Lower lobe of right lung (tissue), 2 donors: ENCODE measurements at regions not wholly inside any gene's neighbourhood (a gene's known extent, or its start where the extent isn't known, plus 50 kb on each side); places are given as distances from the start of the nearest gene placed in this dataset.
"Not testable (repeated sequence)": the region's sequence is repeated elsewhere in the genome, so short reads cannot be mapped to it uniquely, and the experiment has no call there.

Source experiments
- ATAC-seq, 2 donors: fragments of 200-7000 bp; cut with Tn5 transposase; one replicate each; pipeline ENCODE4 v1.9.1; 2020 to 2022; ENCODE audit warnings: mild to moderate bottlenecking in 2 of 2, moderate library complexity in 2 of 2
- DNase-seq: peaks from one replicate; pipeline ENCODE4 v3.0.0-alpha.2; 2020
- H3K27ac ChIP-seq: fragments of 200-600 bp; one replicate; pipeline ENCODE4 v1.8.0; 2022
- H3K27me3 ChIP-seq: fragments of 200-600 bp; one replicate; pipeline ENCODE4 v1.8.0; 2022; ENCODE audit warnings: low read depth
- H3K36me3 ChIP-seq: fragments of 200-600 bp; one replicate; pipeline ENCODE4 v1.8.0; 2022; ENCODE audit warnings: mild to moderate bottlenecking
- H3K4me1 ChIP-seq: fragments of 200-600 bp; one replicate; pipeline ENCODE4 v1.8.0; 2022
- H3K4me3 ChIP-seq: fragments of 200-600 bp; one replicate; pipeline ENCODE4 v1.8.0; 2022; ENCODE audit warnings: mild to moderate bottlenecking
- H3K9me3 ChIP-seq: fragments of 200-600 bp; one replicate; pipeline ENCODE4 v1.8.0; 2022
- CTCF ChIP-seq: fragments of 200-600 bp; IDR thresholded peaks from one replicate; pipeline ENCODE4 v1.8.0; 2022; ENCODE audit warnings: antibody characterized with exemption, mild to moderate bottlenecking
- intact Hi-C: fragments of 100-400 bp; cut with DNase I; formaldehyde crosslinking; loops from one replicate; pipeline ENCODE4 v1.11.0; 2022
- donor health status: DM: no; HTN: yes; CAD: no; lungs with severe emphysema.

GRCh38 chr4:159024828-159025227 is 78.1 kb upstream of the RAPGEF2 start:
- no peaks in the 10 kb centered on the region for H3K9me3 ChIP-seq
- no peak overlapping the region for H3K4me3 ChIP-seq
- H3K27me3 ChIP-seq = no peaks in the 10 kb centered on the region
- no peak for TF ChIP-seq CTCF
- DNase-seq (no peak), ATAC-seq (no peak)
- no peaks in the 10 kb centered on the region for H3K36me3 ChIP-seq
- intact Hi-C loops = no loop called here
- H3K4me1 ChIP-seq = peaks cover 5% of the 10 kb centered on the region
- no peak overlapping the region for H3K27ac ChIP-seq

GRCh38 chr4:159026329-159026728 is 76.5 kb upstream of the RAPGEF2 start:
- H3K27me3 ChIP-seq = no peaks in the 10 kb centered on the region
- no peaks in the 10 kb centered on the region for H3K36me3 ChIP-seq
- H3K4me3 ChIP-seq = no peak overlapping the region
- H3K4me1 ChIP-seq = peaks cover 5% of the 10 kb centered on the region
- no peak for ATAC-seq
- TF ChIP-seq CTCF = no peak
- intact Hi-C loops = no loop called here
- H3K27ac ChIP-seq = no peak overlapping the region
- no peaks in the 10 kb centered on the region for H3K9me3 ChIP-seq
- DNase-seq = no peak

- ATAC-seq = no peak
- TF ChIP-seq CTCF = no peak
- Histone ChIP-seq H3K27ac (no peak overlapping the region), H3K27me3 (no peaks in the 10 kb centered on the region), H3K36me3 (no peaks in the 10 kb centered on the region), H3K4me3 (no peak overlapping the region), H3K4me1 (peaks cover 5% of the 10 kb centered on the region), H3K9me3 (no peaks in the 10 kb centered on the region)
- intact Hi-C loops = no loop called here
- DNase-seq = no peak
Observed at GRCh38 chr4:159027535-159027934, 75.3 kb upstream of the RAPGEF2 start.

- H3K4me1 ChIP-seq = peaks cover 5% of the 10 kb centered on the region
- no peak for DNase-seq
- H3K27me3 ChIP-seq = no peaks in the 10 kb centered on the region
- ATAC-seq = no peak
- TF ChIP-seq CTCF = no peak
- H3K4me3 ChIP-seq = no peak overlapping the region
- intact Hi-C loops = no loop called here
- H3K27ac ChIP-seq = no peak overlapping the region
- H3K36me3 ChIP-seq = no peaks in the 10 kb centered on the region
- H3K9me3 ChIP-seq = no peaks in the 10 kb centered on the region
Observed at GRCh38 chr4:159029481-159029880, 73.4 kb upstream of the RAPGEF2 start.

GRCh38 chr4:159030297-159030696 is 72.6 kb upstream of the RAPGEF2 start:
- H3K27ac ChIP-seq, DNase-seq, H3K4me3 ChIP-seq, H3K27me3 ChIP-seq, intact Hi-C loops, H3K36me3 ChIP-seq, H3K4me1 ChIP-seq, ATAC-seq, H3K9me3 ChIP-seq: not testable (repeated sequence)

GRCh38 chr4:159035570-159035969 is 67.3 kb upstream of the RAPGEF2 start:
- no peaks in the 10 kb centered on the region for H3K9me3 ChIP-seq
- no peak overlapping the region for H3K27ac ChIP-seq
- DNase-seq (no peak), ATAC-seq (no peak)
- H3K36me3 ChIP-seq = no peaks in the 10 kb centered on the region
- H3K4me1 ChIP-seq = no peaks in the 10 kb centered on the region
- intact Hi-C loops = no loop called here
- no peak overlapping the region for H3K4me3 ChIP-seq
- no peaks in the 10 kb centered on the region for H3K27me3 ChIP-seq
- no peak for TF ChIP-seq CTCF
